HUDEP-2 (cell line): ENCODE measurements at regions not wholly inside any gene's neighbourhood (a gene's known extent, or its start where the extent isn't known, plus 50 kb on each side); places are given as distances from the start of the nearest gene placed in this dataset.
"Not testable (repeated sequence)": the region's sequence is repeated elsewhere in the genome, so short reads cannot be mapped to it uniquely, and the experiment has no call there.

Experiments
- DNase-seq, 76 experiments: peaks; one replicate each; lab custom pipeline; 2025; ENCODE audit not compliant: unreplicated experiment in 76 of 76; lab: John Stamatoyannopoulos, UW

- no peak for DNase-seq
Measured at GRCh38 chr6:135604035-135604860, 106.7 kb upstream of the AHI1 start.

GRCh38 chr6:135605278-135605790, 107.8 kb upstream of the AHI1 start:
- no peak for DNase-seq

- DNase-seq: no peak
Measured at GRCh38 chr6:135606392-135606791, 108.9 kb upstream of the AHI1 start.

GRCh38 chr6:135608031-135608430, 110.5 kb upstream of the AHI1 start:
- no peak for DNase-seq

- not testable (repeated sequence) for DNase-seq
Measured at GRCh38 chr6:135610192-135610591, 112.7 kb upstream of the AHI1 start.

- no peak for DNase-seq
Measured at GRCh38 chr6:135616655-135617054, 119.1 kb upstream of the AHI1 start.

- no peak for DNase-seq
Measured at GRCh38 chr6:135617222-135617621, 119.7 kb upstream of the AHI1 start.

- DNase-seq: no peak
Measured at GRCh38 chr6:135622081-135622480, 124.5 kb upstream of the AHI1 start.

GRCh38 chr6:135623979-135624378, 126.4 kb upstream of the AHI1 start:
- DNase-seq: no peak

GRCh38 chr6:135624402-135625295, 127.1 kb upstream of the AHI1 start:
- no peak for DNase-seq

- not testable (repeated sequence) for DNase-seq
Measured at GRCh38 chr6:135626001-135626400, 128.5 kb upstream of the AHI1 start.

GRCh38 chr6:135627092-135627715, 129.7 kb upstream of the AHI1 start:
- no peak for DNase-seq

- DNase-seq: no peak
Measured at GRCh38 chr6:135630789-135631376, 133.3 kb upstream of the AHI1 start.

- DNase-seq: no peak
Measured at GRCh38 chr6:135631821-135632220, 134.3 kb upstream of the AHI1 start.

GRCh38 chr6:135633573-135633972, 136.0 kb upstream of the AHI1 start:
- no peak for DNase-seq

- no peak for DNase-seq
Measured at GRCh38 chr6:135637701-135638100, 140.2 kb upstream of the AHI1 start.

- DNase-seq: no peak
Measured at GRCh38 chr6:135638108-135638507, 140.6 kb upstream of the AHI1 start.

GRCh38 chr6:135640048-135640447, 142.5 kb upstream of the AHI1 start:
- no peak for DNase-seq

GRCh38 chr6:135640449-135641111, 143.0 kb upstream of the AHI1 start:
- no peak for DNase-seq

GRCh38 chr6:135642912-135643311, 145.4 kb upstream of the AHI1 start:
- DNase-seq: no peak
